Activated naive CD4-positive, alpha-beta T cell treated with anti-CD3 and anti-CD28 coated beads, Interleukin-2, amount 50 U/mL, for 24 hours (primary cell): ENCODE measurements at regions not wholly inside any gene's neighbourhood (a gene's known extent, or its start where the extent isn't known, plus 50 kb on each side); places are given as distances from the start of the nearest gene placed in this dataset.

ENCODE experiments used
- H3K27ac Mint-ChIP-seq: one replicate; pipeline ENCODE4 v1.8.0; 2021; ENCODE audit warnings: mild to moderate bottlenecking, mixed read lengths
- H3K27me3 Mint-ChIP-seq: one replicate; pipeline ENCODE4 v1.8.0; 2021; ENCODE audit warnings: mixed read lengths
- H3K36me3 Mint-ChIP-seq: one replicate; pipeline ENCODE4 v1.8.0; 2021; ENCODE audit warnings: mixed read lengths
- H3K4me1 Mint-ChIP-seq: one replicate; pipeline ENCODE4 v1.8.0; 2021; ENCODE audit warnings: mixed read lengths
- H3K4me3 Mint-ChIP-seq: one replicate; pipeline ENCODE4 v1.8.0; 2021; ENCODE audit warnings: mild to moderate bottlenecking, mixed read lengths
- H3K9me3 Mint-ChIP-seq: one replicate; pipeline ENCODE4 v1.8.0; 2021; ENCODE audit warnings: mixed read lengths

GRCh38 chr18:73626221-73626620, 521.4 kb downstream of the FBXO15 start:
- H3K27ac Mint-ChIP-seq = no peak overlapping the region

GRCh38 chr18:73621091-73621490, 526.5 kb downstream of the FBXO15 start:
- Mint-ChIP-seq H3K4me3 (no peak overlapping the region), H3K27ac (no peak overlapping the region), H3K27me3 (no peaks in the 10 kb centered on the region), H3K9me3 (no peaks in the 10 kb centered on the region), H3K36me3 (no peaks in the 10 kb centered on the region), H3K4me1 (no peaks in the 10 kb centered on the region)

More at GRCh38 chr18:73626221-73626620, 521.4 kb downstream of the FBXO15 start:
- Mint-ChIP-seq H3K4me1 (no peaks in the 10 kb centered on the region), H3K9me3 (no peaks in the 10 kb centered on the region), H3K36me3 (no peaks in the 10 kb centered on the region), H3K27me3 (no peaks in the 10 kb centered on the region), H3K4me3 (no peak overlapping the region)

- H3K9me3 Mint-ChIP-seq = no peaks in the 10 kb centered on the region
- H3K4me3 Mint-ChIP-seq = no peak overlapping the region
- no peaks in the 10 kb centered on the region for H3K27me3 Mint-ChIP-seq
- H3K4me1 Mint-ChIP-seq = no peaks in the 10 kb centered on the region
- no peaks in the 10 kb centered on the region for H3K36me3 Mint-ChIP-seq
- no peak overlapping the region for H3K27ac Mint-ChIP-seq
These were observed 529.7 kb downstream of the FBXO15 start for GRCh38 chr18:73617981-73618380.

GRCh38 chr18:73615506-73615905, 532.1 kb downstream of the FBXO15 start:
- Mint-ChIP-seq H3K27me3 (no peaks in the 10 kb centered on the region), H3K27ac (no peak overlapping the region), H3K4me1 (no peaks in the 10 kb centered on the region), H3K4me3 (no peak overlapping the region), H3K36me3 (no peaks in the 10 kb centered on the region), H3K9me3 (no peaks in the 10 kb centered on the region)

- Mint-ChIP-seq H3K4me1 (no peaks in the 10 kb centered on the region), H3K27me3 (no peaks in the 10 kb centered on the region), H3K36me3 (no peaks in the 10 kb centered on the region), H3K27ac (no peak overlapping the region), H3K4me3 (no peak overlapping the region), H3K9me3 (no peaks in the 10 kb centered on the region)
These were observed 532.8 kb downstream of the FBXO15 start for GRCh38 chr18:73614812-73615211.

- Mint-ChIP-seq H3K27me3 (no peaks in the 10 kb centered on the region), H3K36me3 (no peaks in the 10 kb centered on the region), H3K27ac (no peak overlapping the region), H3K4me3 (no peak overlapping the region), H3K9me3 (peaks cover 6% of the 10 kb centered on the region), H3K4me1 (no peaks in the 10 kb centered on the region)
These were observed 533.8 kb downstream of the FBXO15 start for GRCh38 chr18:73613706-73614340.

GRCh38 chr18:73597832-73598615, 549.6 kb downstream of the FBXO15 start:
- H3K4me1 Mint-ChIP-seq = no peaks in the 10 kb centered on the region
- no peaks in the 10 kb centered on the region for H3K9me3 Mint-ChIP-seq
- no peaks in the 10 kb centered on the region for H3K27me3 Mint-ChIP-seq
- H3K27ac Mint-ChIP-seq = no peak overlapping the region
- H3K36me3 Mint-ChIP-seq = no peaks in the 10 kb centered on the region
- H3K4me3 Mint-ChIP-seq = no peak overlapping the region

- Mint-ChIP-seq H3K27me3 (no peaks in the 10 kb centered on the region), H3K4me3 (no peak overlapping the region), H3K4me1 (no peaks in the 10 kb centered on the region), H3K27ac (no peak overlapping the region), H3K9me3 (no peaks in the 10 kb centered on the region), H3K36me3 (no peaks in the 10 kb centered on the region)
These were observed 552.9 kb downstream of the FBXO15 start for GRCh38 chr18:73594749-73595148.

GRCh38 chr18:73593207-73593606, 554.4 kb downstream of the FBXO15 start:
- no peak overlapping the region for H3K27ac Mint-ChIP-seq
- H3K4me3 Mint-ChIP-seq = no peak overlapping the region
- H3K9me3 Mint-ChIP-seq = no peaks in the 10 kb centered on the region
- H3K36me3 Mint-ChIP-seq = no peaks in the 10 kb centered on the region
- no peaks in the 10 kb centered on the region for H3K27me3 Mint-ChIP-seq
- H3K4me1 Mint-ChIP-seq = no peaks in the 10 kb centered on the region

- H3K36me3 Mint-ChIP-seq = no peaks in the 10 kb centered on the region
- no peaks in the 10 kb centered on the region for H3K9me3 Mint-ChIP-seq
- H3K4me3 Mint-ChIP-seq = no peak overlapping the region
- no peaks in the 10 kb centered on the region for H3K4me1 Mint-ChIP-seq
- no peaks in the 10 kb centered on the region for H3K27me3 Mint-ChIP-seq
- no peak overlapping the region for H3K27ac Mint-ChIP-seq
These were observed 556.7 kb downstream of the FBXO15 start for GRCh38 chr18:73590950-73591349.

GRCh38 chr18:73579698-73580097, 567.9 kb downstream of the FBXO15 start:
- Mint-ChIP-seq H3K27ac (no peak overlapping the region), H3K4me3 (no peak overlapping the region), H3K9me3 (peaks cover 5% of the 10 kb centered on the region), H3K4me1 (no peaks in the 10 kb centered on the region), H3K27me3 (no peaks in the 10 kb centered on the region), H3K36me3 (no peaks in the 10 kb centered on the region)

GRCh38 chr18:73577365-73577764, 570.3 kb downstream of the FBXO15 start:
- Mint-ChIP-seq H3K27me3 (no peaks in the 10 kb centered on the region), H3K36me3 (no peaks in the 10 kb centered on the region), H3K4me1 (no peaks in the 10 kb centered on the region), H3K4me3 (no peak overlapping the region), H3K9me3 (no peaks in the 10 kb centered on the region), H3K27ac (no peak overlapping the region)

- no peaks in the 10 kb centered on the region for H3K9me3 Mint-ChIP-seq
- H3K36me3 Mint-ChIP-seq = no peaks in the 10 kb centered on the region
- no peak overlapping the region for H3K27ac Mint-ChIP-seq
- H3K27me3 Mint-ChIP-seq = no peaks in the 10 kb centered on the region
- H3K4me1 Mint-ChIP-seq = no peaks in the 10 kb centered on the region
- no peak overlapping the region for H3K4me3 Mint-ChIP-seq
These were observed 583.6 kb downstream of the FBXO15 start for GRCh38 chr18:73563901-73564472.

GRCh38 chr18:73563345-73563744, 584.3 kb downstream of the FBXO15 start:
- no peaks in the 10 kb centered on the region for H3K27me3 Mint-ChIP-seq
- no peaks in the 10 kb centered on the region for H3K4me1 Mint-ChIP-seq
- no peak overlapping the region for H3K27ac Mint-ChIP-seq
- no peaks in the 10 kb centered on the region for H3K9me3 Mint-ChIP-seq
- H3K4me3 Mint-ChIP-seq = no peak overlapping the region
- no peaks in the 10 kb centered on the region for H3K36me3 Mint-ChIP-seq

- Mint-ChIP-seq H3K4me1 (no peaks in the 10 kb centered on the region), H3K27me3 (no peaks in the 10 kb centered on the region), H3K36me3 (no peaks in the 10 kb centered on the region), H3K4me3 (no peak overlapping the region), H3K9me3 (peaks cover 5% of the 10 kb centered on the region), H3K27ac (no peak overlapping the region)
These were observed 590.7 kb downstream of the FBXO15 start for GRCh38 chr18:73556904-73557303.

GRCh38 chr18:73552171-73552570, 595.5 kb downstream of the FBXO15 start:
- no peaks in the 10 kb centered on the region for H3K4me1 Mint-ChIP-seq
- no peaks in the 10 kb centered on the region for H3K36me3 Mint-ChIP-seq
- peaks cover 5% of the 10 kb centered on the region for H3K9me3 Mint-ChIP-seq
- no peaks in the 10 kb centered on the region for H3K27me3 Mint-ChIP-seq
- no peak overlapping the region for H3K27ac Mint-ChIP-seq
- H3K4me3 Mint-ChIP-seq = no peak overlapping the region
